GM18507 (cell line): ENCODE measurements at regions not wholly inside any gene's neighbourhood (a gene's known extent, or its start where the extent isn't known, plus 50 kb on each side); places are given as distances from the start of the nearest gene placed in this dataset.

Source experiments
- DNase-seq: peaks from one replicate; pipeline ENCODE4 v3.0.0; 2011; ENCODE audit warnings: low read depth; ENCODE audit not compliant: insufficient read length; ENCODE audit errors: extremely low spot score
- FAIRE-seq: peaks from 2 replicates; lab custom pipeline; 2011; peaks lifted over from hg19 to GRCh38; lab: Jason Lieb, UNC

DNA sequence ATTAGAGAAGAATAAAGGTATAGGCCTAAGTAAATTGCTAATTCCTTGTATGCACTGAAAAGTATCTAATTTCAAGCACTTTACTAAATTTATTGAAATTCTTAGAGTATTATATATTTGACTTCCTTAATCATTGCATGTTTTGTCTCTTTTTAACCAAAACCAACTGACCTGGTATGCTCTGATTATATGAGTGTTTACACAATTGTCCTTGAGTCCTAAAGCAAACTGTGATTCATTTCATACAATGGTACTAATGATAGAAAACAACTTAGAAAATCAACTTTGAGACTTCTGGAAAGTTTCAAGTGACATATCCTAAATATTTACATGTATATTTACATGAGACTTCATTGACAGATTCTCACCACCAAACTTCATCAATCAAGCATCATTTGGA, 1177.1 kb downstream of the ADGRL3 start:
- FAIRE-seq (no peak), DNase-seq (no peak)

- DNase-seq (no peak), FAIRE-seq (no peak)
Observed at GRCh38 chr4:62366939-62367338, 1166.8 kb downstream of the ADGRL3 start.

DNA sequence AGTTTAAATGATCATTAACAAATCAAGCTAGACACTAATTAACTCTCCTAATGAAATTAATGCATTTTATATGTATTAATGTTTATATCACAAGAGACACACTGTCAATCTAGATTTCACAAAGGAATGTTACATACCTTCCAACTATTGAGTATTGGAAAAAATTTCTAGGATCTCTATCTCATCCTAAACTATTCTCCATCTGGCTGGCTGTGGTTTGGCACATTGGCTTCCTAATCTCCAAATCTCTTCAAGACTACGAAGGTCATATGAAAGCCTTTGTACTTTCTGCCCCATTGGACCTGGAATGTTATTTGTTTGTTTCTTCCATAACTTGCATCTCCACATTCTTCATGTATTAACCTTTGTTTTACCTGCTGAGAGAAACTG, 1160.0 kb downstream of the ADGRL3 start:
- DNase-seq (no peak), FAIRE-seq (no peak)

GRCh38 chr4:62359441-62360155, 1159.5 kb downstream of the ADGRL3 start:
- FAIRE-seq = no peak
- no peak for DNase-seq

DNA sequence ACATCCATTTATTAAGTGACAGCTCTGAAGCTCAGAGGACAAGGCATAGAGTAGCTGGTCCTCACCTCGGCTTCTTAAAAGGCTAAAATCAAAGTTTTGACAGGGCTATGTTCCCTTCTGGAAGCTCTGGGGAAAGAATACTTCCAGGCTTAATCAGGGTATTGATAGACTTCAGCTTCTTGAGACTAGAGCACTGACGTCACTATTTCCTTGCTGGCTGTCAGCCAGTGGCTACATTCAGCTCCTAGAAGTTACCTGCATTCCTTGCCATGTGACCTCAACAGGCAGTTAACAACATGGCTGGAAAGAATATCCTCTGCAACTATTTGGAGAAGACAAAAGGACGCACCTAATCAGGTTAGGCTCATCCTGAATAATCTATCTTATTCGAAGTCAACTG, 1144.8 kb downstream of the ADGRL3 start:
- FAIRE-seq (no peak), DNase-seq (no peak)

- FAIRE-seq (no peak), DNase-seq (no peak)
Observed at GRCh38 chr4:62344474-62344873, 1144.3 kb downstream of the ADGRL3 start.

- FAIRE-seq (no peak), DNase-seq (no peak)
Observed at GRCh38 chr4:62342346-62342745, 1142.2 kb downstream of the ADGRL3 start.

GRCh38 chr4:62328526-62328925, 1128.4 kb downstream of the ADGRL3 start:
- FAIRE-seq (no peak), DNase-seq (no peak)

GRCh38 chr4:62327612-62328297, 1127.6 kb downstream of the ADGRL3 start:
- no peak for FAIRE-seq
- DNase-seq = no peak

- DNase-seq (no peak), FAIRE-seq (no peak)
Observed at GRCh38 chr4:62324215-62324614, 1124.1 kb downstream of the ADGRL3 start.

GRCh38 chr4:62320612-62321011, 1120.5 kb downstream of the ADGRL3 start:
- no peak for DNase-seq
- no peak for FAIRE-seq

- DNase-seq = no peak
- FAIRE-seq = no peak
Observed at GRCh38 chr4:62302710-62303109, 1102.6 kb downstream of the ADGRL3 start.

DNA sequence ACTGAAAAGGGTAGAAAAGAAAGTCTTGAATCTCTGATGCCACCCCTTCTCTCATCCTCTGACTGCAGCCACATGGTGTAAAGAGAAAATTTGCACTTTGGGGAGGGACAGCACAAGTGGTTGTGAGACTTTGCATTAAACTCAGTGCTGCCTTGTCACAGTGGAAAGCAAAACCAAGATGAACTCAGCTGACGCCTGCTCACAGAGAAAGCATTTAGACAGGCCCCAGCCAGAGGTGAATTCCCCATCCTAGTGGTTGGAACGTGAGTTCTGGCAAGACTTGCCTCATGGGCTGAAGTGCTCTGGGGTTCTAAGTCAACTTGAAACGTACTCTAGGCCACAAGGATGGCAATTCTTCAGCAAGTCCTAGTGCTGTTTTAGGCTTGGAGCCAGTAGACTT, 1101.4 kb downstream of the ADGRL3 start:
- DNase-seq (no peak), FAIRE-seq (no peak)

GRCh38 chr4:62293551-62293950, 1093.4 kb downstream of the ADGRL3 start:
- no peak for FAIRE-seq
- no peak for DNase-seq

DNA sequence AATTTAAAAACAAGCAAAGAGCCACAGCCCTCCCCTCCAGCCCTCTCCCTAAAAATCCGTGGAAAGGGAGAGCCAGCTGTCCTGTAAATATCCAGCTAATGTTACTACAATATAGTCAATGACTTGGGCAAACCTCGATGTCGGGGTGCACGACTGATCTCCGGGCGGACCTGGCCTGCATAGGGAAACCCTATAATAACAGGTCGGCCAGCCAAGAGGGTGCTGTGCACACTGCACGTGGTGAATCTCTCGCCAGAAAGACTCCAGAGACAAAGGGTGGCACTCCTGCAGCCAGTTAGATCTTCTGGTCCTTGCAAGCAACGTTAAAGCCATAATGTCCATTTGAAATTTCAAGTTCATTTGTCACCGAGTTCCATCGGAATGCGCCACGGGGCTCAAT, 1092.8 kb downstream of the ADGRL3 start:
- DNase-seq (no peak), FAIRE-seq (no peak)

- DNase-seq = no peak
- FAIRE-seq = no peak
Observed at GRCh38 chr4:62288808-62289541, 1088.8 kb downstream of the ADGRL3 start.

GRCh38 chr4:62285026-62285425, 1084.9 kb downstream of the ADGRL3 start:
- FAIRE-seq (no peak), DNase-seq (no peak)

DNA sequence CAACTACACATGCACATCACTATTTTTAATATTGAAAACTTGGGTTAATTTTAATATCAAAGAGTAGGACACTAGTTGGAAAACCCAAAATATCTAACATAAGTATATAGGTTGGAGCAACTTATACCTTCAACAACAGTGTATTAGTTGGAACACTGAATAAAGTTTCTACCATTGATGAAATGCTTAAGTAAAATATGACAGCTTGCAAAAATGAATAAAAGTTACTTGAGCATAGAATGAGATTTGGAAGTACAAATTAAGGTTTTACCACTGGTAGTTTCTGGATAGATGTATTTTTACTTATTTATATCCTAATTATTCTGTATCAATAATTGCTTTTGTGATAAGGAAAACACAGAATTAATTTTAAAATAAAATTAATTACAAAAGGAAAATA, 1079.6 kb downstream of the ADGRL3 start:
- no peak for DNase-seq

GRCh38 chr4:62275470-62275869, 1075.3 kb downstream of the ADGRL3 start:
- DNase-seq (no peak), FAIRE-seq (no peak)

More for the DNA sequence above, 1079.6 kb downstream of the ADGRL3 start:
- no peak for FAIRE-seq

DNA sequence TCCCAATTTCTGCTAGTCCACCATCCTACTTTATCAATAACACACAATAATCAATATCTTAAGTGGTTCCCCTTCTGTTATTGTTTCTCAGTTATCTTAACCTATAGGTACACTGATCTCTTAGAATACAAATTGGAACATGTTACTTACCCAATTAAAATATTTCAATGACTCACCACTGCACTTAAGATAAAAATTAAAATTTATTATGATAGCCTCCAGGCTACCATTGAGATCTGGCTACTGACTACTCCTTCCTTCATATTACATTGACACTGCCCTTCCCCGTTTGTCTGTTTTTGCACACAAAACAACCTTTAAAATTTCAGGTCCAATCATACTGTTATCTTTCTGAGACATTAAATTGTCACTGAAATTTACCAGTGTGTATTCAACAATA, 1074.7 kb downstream of the ADGRL3 start:
- DNase-seq (no peak), FAIRE-seq (no peak)

DNA sequence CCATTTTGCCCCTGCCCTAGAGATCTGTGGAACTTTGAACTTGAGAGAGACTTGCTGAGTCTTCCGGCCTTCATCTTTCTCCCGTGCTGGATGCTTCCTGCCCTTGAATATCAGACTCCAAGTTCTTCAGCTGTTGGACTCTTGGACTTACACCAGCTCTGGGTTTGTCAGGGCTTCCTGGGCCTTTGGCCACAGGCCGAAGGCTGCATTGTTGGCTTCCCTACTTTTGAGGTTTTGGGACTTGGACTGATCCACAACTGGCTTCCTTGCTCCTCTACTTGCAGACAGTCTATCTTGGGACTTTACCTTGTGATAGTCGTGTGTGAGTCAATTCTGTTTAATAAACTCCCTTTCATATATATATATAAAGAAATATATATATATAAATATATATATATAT, 1071.0 kb downstream of the ADGRL3 start:
- no peak for DNase-seq
- FAIRE-seq = no peak
